ENCODE measurements at regions not wholly inside any gene's neighbourhood (a gene's known extent, or its start where the extent isn't known, plus 50 kb on each side); places are given as distances from the start of the nearest gene placed in this dataset.

- TF ChIP-seq REST (IDR thresholded peaks at IDR 0.05; ENCODE audit: unreplicated experiment) (no peak), JUNB (IDR thresholded peaks at IDR 0.05; ENCODE audit: unreplicated experiment) (no peak), EZH2 (IDR thresholded peaks at IDR 0.05; ENCODE audit: low read depth, unreplicated experiment) (no peak)
Measured at GRCh38 chr12:127425474-127425873, 841.5 kb upstream of the TMEM132C start (continued).

- no peaks in the 10 kb centered on the region for H3K79me2 ChIP-seq (replicated peaks; ENCODE audit: insufficient read depth)
- no peaks in the 10 kb centered on the region for H3K4me1 ChIP-seq (ENCODE audit: insufficient read depth)
- Mint-ChIP-seq H3K4me1 (no peaks in the 10 kb centered on the region), H3K36me3 (ENCODE audit: low read depth) (peaks cover 57% of the 10 kb centered on the region), H3K9me3 (peaks cover 100% of the 10 kb centered on the region), H3K27me3 (ENCODE audit: insufficient read depth, low read depth, poor library complexity) (peaks cover 8% of the 10 kb centered on the region), H3K4me3 (no peak overlapping the region), H3K27ac (no peak overlapping the region)
- no peak overlapping the region for H3K27ac ChIP-seq (ENCODE audit: low read depth)
- no peaks in the 10 kb centered on the region; the same call in 1 of the 2 replicates for H3K36me3 ChIP-seq (ENCODE audit: insufficient read depth)
- no peaks in the 10 kb centered on the region for H4K20me1 ChIP-seq (replicated peaks; ENCODE audit: insufficient read depth)
- H3K4me3 ChIP-seq, result no peak overlapping the region
- H3K4me2 ChIP-seq, result no peak overlapping the region
- TF ChIP-seq ZNF462 (CRISPR knock-in tag; IDR thresholded peaks at IDR 0.05) (no peak), ZNF331 (CRISPR knock-in tag; IDR thresholded peaks at IDR 0.05; ENCODE audit: low read depth) (no peak), ZNF114 (CRISPR knock-in tag; IDR thresholded peaks at IDR 0.05) (no peak), POLR2AphosphoS5 (IDR thresholded peaks at IDR 0.05; ENCODE audit: low read depth) (no peak), CTCF (conservative IDR thresholded peaks at IDR 0.05; ENCODE audit: low read depth in 2 of 2) (no peak)
- no peaks in the 10 kb centered on the region for H3F3A ChIP-seq (replicated peaks; ENCODE audit: low read depth)
- no peak for DNase-seq (ENCODE audit: low spot score)
- no peaks in the 10 kb centered on the region for H3K9me2 ChIP-seq (ENCODE audit: insufficient read depth)
- ATAC-seq, result no peak
- H2AFZ ChIP-seq, result no peak overlapping the region
- no peaks in the 10 kb centered on the region for H3K27me3 ChIP-seq (ENCODE audit: insufficient read depth)
Measured at GRCh38 chr12:127428420-127428819, 838.5 kb upstream of the TMEM132C start.
